MV-4-11 (cell line): ENCODE measurements at regions not wholly inside any gene's neighbourhood (a gene's known extent, or its start where the extent isn't known, plus 50 kb on each side); places are given as distances from the start of the nearest gene placed in this dataset.
A peak's percentile ranks its signal among the peaks of the same experiment; 100 is the strongest.

ENCODE experiments used
- DNase-seq: peaks from one replicate; lab custom pipeline; 2025; lab: John Stamatoyannopoulos, UW

DNA sequence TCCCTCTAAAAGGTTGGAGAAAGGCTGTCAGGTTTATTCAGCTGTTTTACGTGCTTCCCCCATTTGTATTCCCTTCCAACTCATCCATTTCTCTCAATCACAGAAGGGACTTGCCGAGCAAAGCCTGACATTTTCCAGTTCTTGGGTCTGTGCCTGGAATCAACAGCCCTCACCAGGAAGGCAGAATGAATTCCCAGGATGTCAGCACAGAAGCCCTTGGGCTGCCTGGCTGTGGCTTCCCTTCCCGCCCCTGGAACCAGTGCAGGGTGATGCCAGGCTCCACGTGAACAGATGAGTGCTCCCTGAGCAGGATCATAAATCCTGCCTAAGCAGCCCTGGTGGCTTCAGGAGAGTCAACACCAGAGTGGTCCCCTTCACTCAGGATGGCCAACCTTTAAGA lies 86.1 kb upstream of the CD83 start:
- DNase-seq = no peak

DNA sequence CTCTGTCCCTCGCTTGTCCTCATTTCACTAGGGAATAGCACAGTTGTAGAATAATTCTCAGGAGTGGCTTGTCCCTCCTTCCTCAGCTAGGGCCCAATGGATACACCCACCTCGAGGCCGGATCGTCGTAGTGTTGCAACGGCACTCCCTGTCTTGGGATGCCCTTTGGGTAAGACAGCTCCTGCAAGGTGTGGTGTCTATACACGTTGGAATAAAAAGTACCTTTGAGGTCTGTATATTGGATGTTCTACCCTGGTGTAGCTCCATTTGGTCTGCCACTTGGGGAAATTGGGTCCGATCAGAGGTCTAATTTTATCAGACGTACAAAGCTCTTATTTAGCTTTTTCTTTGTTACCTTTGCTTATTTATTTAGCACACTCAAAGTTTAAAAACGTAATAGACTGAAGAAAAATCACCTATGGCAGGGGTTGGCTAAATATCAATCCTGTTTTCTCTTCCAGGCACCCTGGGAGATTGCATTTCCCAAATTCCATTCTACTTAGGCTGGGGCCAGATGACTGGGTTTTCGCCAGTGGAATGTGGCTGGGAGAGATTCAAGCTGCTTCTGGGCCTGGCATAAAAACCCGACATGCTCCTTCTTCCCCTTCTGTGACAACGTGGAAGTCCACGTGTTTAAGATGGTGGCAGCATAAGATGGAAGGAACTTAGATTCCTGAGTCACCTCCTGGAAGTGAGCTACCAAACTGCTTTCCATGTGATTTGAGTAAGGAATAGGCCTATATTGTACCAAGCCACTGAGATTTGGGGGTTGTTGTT lies 82.3 kb upstream of the CD83 start:
- no peak for DNase-seq

DNA sequence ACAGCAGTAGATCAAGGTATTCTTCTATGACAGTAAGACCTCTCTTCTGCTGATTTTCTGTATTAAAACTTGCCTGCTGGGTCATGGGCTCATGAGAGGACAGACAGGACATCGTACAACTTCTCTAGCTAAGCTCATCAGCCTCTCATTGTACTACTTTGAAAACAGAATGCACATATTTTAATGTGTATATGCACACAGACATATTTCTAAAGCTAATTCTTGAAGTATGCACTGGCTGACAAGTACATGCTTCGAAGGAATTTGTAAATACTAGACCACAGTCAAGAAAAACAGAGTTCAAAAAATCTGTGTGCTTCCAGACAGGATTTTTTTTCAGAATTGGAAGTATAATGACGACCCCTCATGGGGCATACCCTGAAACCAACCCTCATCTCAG lies 81.7 kb upstream of the CD83 start:
- no peak for DNase-seq

DNA sequence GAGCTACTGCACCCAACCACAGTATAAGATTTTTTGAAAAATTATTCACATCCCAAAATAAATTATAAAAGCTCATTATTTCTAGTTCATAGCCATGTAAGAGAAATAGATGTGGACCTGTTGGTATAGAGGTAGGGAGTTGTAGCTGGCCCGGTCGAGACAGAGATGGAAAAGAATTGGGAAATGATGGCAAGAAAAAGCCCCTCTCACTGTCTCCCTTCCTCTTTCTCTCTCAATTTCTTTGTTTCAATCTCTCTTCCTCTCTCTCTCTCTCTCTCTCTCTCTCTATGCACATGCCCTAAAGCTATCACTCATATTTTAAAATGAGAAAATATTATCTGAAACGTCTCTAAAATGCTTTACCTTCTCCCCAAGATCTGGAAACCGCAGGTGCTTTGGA lies 80.7 kb upstream of the CD83 start:
- DNase-seq = peak; percentile 58

- peak; percentile 27 for DNase-seq
These were observed 79.9 kb upstream of the CD83 start for GRCh38 chr6:14037402-14038277.

GRCh38 chr6:14038467-14039437 lies 78.8 kb upstream of the CD83 start:
- DNase-seq = no peak

GRCh38 chr6:14040042-14040441 lies 77.5 kb upstream of the CD83 start:
- DNase-seq = no peak

- DNase-seq = peak; percentile 15
These were observed 71.0 kb upstream of the CD83 start for GRCh38 chr6:14046476-14047068.

DNA sequence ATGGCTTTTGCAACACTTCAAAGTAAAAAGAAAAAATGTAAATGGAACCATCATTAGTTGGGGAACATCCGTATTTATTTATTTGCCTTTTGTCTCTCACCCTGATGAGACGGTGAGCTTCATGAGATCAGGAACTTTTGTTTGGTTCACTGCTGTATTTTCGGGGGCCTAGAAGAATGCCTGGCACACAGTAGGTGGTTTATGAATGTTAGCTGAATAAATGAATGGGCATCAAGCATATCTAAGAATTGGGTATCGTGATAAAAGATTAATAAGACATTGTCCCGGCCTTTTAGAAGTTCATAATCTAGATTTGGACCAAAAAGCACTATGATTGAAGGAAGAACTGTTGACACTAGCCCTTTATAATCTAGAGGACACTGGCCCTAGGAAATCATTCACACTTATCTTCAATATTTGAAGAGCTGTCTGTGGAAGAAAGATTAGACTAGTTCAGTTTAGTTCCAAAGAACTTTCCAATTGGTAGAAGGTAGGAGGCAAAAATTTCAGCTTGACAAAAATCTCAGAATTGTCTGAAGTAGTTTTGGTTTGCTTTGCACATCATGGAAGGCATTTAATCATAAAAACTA lies 70.3 kb upstream of the CD83 start:
- no peak for DNase-seq

DNA sequence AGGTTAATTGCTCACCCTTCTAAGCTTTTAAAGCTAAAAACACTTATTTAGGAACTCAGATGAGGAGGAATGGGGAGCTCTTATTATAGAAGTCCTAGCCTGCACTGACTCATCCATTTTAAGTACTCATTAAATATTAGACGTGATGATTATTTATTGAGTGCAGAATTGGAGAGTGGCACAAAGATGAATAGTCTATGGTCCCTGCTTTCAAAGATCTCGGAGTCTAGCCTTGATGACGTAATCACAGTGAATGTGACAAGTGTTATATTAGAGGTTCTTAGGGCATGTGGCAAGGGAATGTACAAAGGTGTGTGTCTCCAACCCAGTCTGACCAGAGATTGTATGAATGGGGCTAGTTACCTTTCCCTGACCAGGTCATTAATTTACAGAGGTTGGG lies 68.7 kb upstream of the CD83 start:
- no peak for DNase-seq

- DNase-seq = no peak
These were observed 66.2 kb upstream of the CD83 start for GRCh38 chr6:14051355-14051754.

GRCh38 chr6:14053811-14054210 lies 63.8 kb upstream of the CD83 start:
- no peak for DNase-seq

GRCh38 chr6:14055541-14055940 lies 62.0 kb upstream of the CD83 start:
- no peak for DNase-seq

- no peak for DNase-seq
These were observed 59.4 kb upstream of the CD83 start for GRCh38 chr6:14058029-14058695.

DNA sequence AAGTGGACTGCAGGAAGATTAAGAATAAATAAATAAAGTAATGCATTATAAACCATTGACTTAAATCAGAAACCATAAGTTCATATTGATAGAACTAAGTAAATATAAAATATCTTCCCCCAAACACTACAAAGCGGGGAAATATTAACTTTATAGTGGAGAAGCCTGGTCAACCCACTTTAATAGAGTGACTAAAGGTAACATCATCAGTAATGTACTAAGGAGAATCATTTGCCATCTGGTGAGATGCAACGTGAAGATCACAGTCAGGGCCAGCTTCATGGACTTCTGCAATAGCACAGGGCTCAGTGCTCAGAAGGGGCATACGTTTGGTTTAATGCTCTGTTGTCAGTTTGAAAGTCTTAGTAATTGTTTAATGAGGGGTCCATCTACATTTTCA lies 58.8 kb upstream of the CD83 start:
- DNase-seq = no peak

GRCh38 chr6:14059791-14060436 lies 57.7 kb upstream of the CD83 start:
- no peak for DNase-seq

GRCh38 chr6:14060971-14061370 lies 56.6 kb upstream of the CD83 start:
- no peak for DNase-seq

DNA sequence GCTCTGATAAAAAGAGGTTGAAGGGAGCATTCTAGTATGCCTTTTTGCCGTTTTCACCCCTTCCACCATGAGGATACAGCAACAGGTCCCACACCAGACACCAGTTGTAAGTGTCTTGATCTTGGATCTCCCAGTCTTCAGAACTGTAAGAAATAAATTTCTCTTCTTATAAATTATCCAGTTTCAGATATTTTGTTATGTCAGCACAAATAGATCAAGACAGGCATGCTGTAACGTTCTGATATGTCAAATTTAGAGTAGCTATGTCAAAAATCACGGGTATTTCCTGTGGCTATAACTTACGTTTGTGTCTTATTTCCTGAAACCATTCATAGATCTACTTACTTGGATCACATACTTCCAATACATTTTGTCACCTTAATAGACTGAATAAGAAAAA lies 55.9 kb upstream of the CD83 start:
- no peak for DNase-seq

DNA sequence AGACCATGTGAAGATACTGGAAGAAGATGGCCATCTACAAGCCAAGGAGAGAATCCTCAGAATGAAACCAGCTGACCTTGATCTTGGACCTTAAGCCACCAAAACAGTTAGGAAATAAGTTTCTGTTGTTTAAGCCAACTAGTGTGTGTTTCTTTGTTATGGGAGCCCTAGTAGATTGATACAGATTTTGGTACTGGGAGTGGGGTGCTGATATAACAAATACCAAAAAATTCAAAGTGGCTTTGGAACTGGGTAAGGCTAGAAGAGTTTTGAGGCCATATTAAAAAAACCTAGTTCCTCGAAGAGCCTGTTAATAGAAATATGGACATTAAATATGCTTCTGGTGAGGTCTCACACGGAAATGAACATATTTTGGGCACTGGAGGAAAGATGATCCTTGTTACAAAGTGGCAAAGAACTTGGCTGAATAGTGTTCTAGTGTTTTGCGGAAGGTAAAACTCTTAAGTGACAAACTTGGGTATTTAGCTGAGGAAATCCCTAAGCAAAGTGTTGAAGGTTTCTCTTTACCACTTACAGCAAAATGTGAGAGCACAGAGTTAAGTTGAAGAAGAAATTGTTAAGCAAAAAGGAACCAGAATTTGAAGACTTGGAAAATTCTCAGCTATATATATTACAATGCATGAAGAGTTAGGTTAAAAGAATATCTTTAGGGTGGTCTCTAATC lies 55.1 kb upstream of the CD83 start:
- DNase-seq = no peak

- no peak for DNase-seq
These were observed 53.8 kb upstream of the CD83 start for GRCh38 chr6:14063756-14064155.
